Kidney (tissue), 13 donors: ENCODE measurements at regions not wholly inside any gene's neighbourhood (a gene's known extent, or its start where the extent isn't known, plus 50 kb on each side); places are given as distances from the start of the nearest gene placed in this dataset.

Experiments
- DNase-seq, 5 donors: peaks; one replicate each; pipeline ENCODE4 v3.0.0-alpha.2; 2013 to 2020
- FAIRE-seq: peaks from 2 replicates; lab custom pipeline; 2012; peaks lifted over from hg19 to GRCh38; lab: Jason Lieb, UNC
- H3K27ac ChIP-seq, 2 donors: one replicate each; pipeline ENCODE4 v1.7.0; 2013; ENCODE audit warnings: low read depth in 2 of 2, low read length in 2 of 2, inconsistent platforms in 1 of 2
- H3K27me3 ChIP-seq: one replicate; pipeline ENCODE4 v1.7.1; 2013; ENCODE audit warnings: low read length, inconsistent platforms; ENCODE audit not compliant: control insufficient read depth, insufficient read depth
- H3K36me3 ChIP-seq, 3 donors: one replicate each; pipeline versions ENCODE4 v1.7.0 to v1.7.1; 2013; ENCODE audit warnings: low read length in 3 of 3, control low read depth in 1 of 3, inconsistent platforms in 1 of 3; ENCODE audit not compliant: insufficient read depth in 3 of 3, control insufficient read depth in 2 of 3
- H3K4me1 ChIP-seq, 3 donors: one replicate each; pipeline versions ENCODE4 v1.7.0 to v1.7.1; 2013; ENCODE audit warnings: low read length in 3 of 3, inconsistent platforms in 1 of 3, low read depth in 1 of 3; ENCODE audit not compliant: control insufficient read depth in 2 of 3, insufficient read depth in 2 of 3
- H3K4me3 ChIP-seq, 3 donors: one replicate each; pipeline versions ENCODE4 v1.7.0 to v1.8.1; 2013; ENCODE audit warnings: low read length in 3 of 3, control low read depth in 1 of 3, inconsistent platforms in 1 of 3
- H3K9ac ChIP-seq, 3 donors: one replicate each; pipeline versions ENCODE4 v1.7.0 to v1.7.1; 2013; ENCODE audit warnings: low read length in 3 of 3, control low read depth in 1 of 3, inconsistent platforms in 1 of 3
- H3K9me3 ChIP-seq, 3 donors: one replicate each; pipeline versions ENCODE4 v1.7.0 to v1.7.1; 2013; ENCODE audit warnings: low read length in 3 of 3, control low read depth in 1 of 3, inconsistent platforms in 1 of 3; ENCODE audit not compliant: control insufficient read depth in 2 of 3, insufficient read depth in 1 of 3
- CTCF ChIP-seq: IDR thresholded peaks from 3 replicates; pipeline ENCODE4 v1.5.1; 2012; ENCODE audit warnings: mild to moderate bottlenecking, moderate library complexity, borderline replicate concordance; ENCODE audit not compliant: insufficient read depth; ENCODE audit errors: extremely low read depth
- intact Hi-C: fragments of 100-400 bp; cut with DNase I; formaldehyde crosslinking; loops from one replicate; pipeline ENCODE4 v1.11.1; 2022
- donor health status: control.
- donor health status: control.
- donor health status: control.
- donor health status: control.
- donor health status: control.
- donor health status: DM: yes; HTN: yes; CAD: no.
- donor health status: Normal renal cell carcinoma (clear cell type).

- FAIRE-seq: no peak
- Histone ChIP-seq H3K4me3 (no peak overlapping the region), H3K9ac (no peak overlapping the region), H3K4me1 (no peaks in the 10 kb centered on the region), H3K36me3 (no peaks in the 10 kb centered on the region), H3K27me3 (no peaks in the 10 kb centered on the region), H3K9me3 (no peaks in the 10 kb centered on the region), H3K27ac (no peak overlapping the region)
- intact Hi-C loops: no loop called here
- no peak for TF ChIP-seq CTCF
- DNase-seq: no peak
These were observed 66.9 kb upstream of the TGM3 start for GRCh38 chr20:2228926-2229325.

- Histone ChIP-seq H3K4me1 (no peaks in the 10 kb centered on the region), H3K9ac (no peak overlapping the region), H3K27ac (no peak overlapping the region), H3K27me3 (no peaks in the 10 kb centered on the region), H3K36me3 (no peaks in the 10 kb centered on the region), H3K9me3 (no peaks in the 10 kb centered on the region), H3K4me3 (no peak overlapping the region)
- FAIRE-seq (no peak), DNase-seq (no peak)
- intact Hi-C loops: no loop called here
- no peak for TF ChIP-seq CTCF
These were observed 64.9 kb upstream of the TGM3 start for GRCh38 chr20:2230726-2231488.

GRCh38 chr20:2231701-2232100, 64.1 kb upstream of the TGM3 start:
- Histone ChIP-seq H3K4me3 (no peak overlapping the region), H3K36me3 (no peaks in the 10 kb centered on the region), H3K27ac (no peak overlapping the region), H3K27me3 (no peaks in the 10 kb centered on the region), H3K9me3 (no peaks in the 10 kb centered on the region), H3K4me1 (no peaks in the 10 kb centered on the region), H3K9ac (no peak overlapping the region)
- intact Hi-C loops: no loop called here
- DNase-seq: peak in 4 of 5 donors; percentile 48 to 77 (median 62)
- no peak for FAIRE-seq
- no peak for TF ChIP-seq CTCF
